ENCODE measurements at regions not wholly inside any gene's neighbourhood (a gene's known extent, or its start where the extent isn't known, plus 50 kb on each side); places are given as distances from the start of the nearest gene placed in this dataset.

DNA sequence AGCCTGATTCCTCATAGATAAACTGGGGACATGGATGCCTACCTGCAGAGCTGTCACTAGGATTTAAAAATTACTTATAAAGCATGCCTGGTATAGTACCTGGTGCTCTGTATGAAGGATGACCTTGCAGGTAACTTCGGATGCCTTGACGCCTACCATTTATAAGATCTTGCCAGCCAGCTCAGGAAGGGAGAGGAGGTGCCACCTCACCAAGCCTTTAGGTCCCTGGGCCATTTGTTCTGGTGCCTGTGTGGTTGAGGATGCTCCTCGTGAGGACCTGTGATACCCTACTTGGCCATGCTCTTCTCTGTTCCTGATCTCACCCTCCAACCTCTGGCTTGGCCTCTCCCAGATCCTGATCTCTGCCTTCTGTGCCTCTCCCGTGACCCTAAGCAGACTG is 85.2 kb downstream of the FDX1 start:
- TF ChIP-seq, protein P1, sequence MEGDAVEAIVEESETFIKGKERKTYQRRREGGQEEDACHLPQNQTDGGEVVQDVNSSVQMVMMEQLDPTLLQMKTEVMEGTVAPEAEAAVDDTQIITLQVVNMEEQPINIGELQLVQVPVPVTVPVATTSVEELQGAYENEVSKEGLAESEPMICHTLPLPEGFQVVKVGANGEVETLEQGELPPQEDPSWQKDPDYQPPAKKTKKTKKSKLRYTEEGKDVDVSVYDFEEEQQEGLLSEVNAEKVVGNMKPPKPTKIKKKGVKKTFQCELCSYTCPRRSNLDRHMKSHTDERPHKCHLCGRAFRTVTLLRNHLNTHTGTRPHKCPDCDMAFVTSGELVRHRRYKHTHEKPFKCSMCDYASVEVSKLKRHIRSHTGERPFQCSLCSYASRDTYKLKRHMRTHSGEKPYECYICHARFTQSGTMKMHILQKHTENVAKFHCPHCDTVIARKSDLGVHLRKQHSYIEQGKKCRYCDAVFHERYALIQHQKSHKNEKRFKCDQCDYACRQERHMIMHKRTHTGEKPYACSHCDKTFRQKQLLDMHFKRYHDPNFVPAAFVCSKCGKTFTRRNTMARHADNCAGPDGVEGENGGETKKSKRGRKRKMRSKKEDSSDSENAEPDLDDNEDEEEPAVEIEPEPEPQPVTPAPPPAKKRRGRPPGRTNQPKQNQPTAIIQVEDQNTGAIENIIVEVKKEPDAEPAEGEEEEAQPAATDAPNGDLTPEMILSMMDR (conservative IDR thresholded peaks at IDR 0.05 in 1 of 2, IDR thresholded peaks at IDR 0.05 in 1 of 2; ENCODE audit: extremely low read depth in 1 of 2, insufficient read depth in 1 of 2, low read depth in 1 of 2, low read length in 2 of 2): no peak
- TF ChIP-seq EZH2 (IDR thresholded peaks at IDR 0.05; ENCODE audit: borderline replicate concordance, low read length): no peak

Data from mammary epithelial cell (primary cell).